LNCAP (cell line): ENCODE measurements at regions not wholly inside any gene's neighbourhood (a gene's known extent, or its start where the extent isn't known, plus 50 kb on each side); places are given as distances from the start of the nearest gene placed in this dataset.

Experiments
- TF ChIP-seq, protein P1 (sequence below): fragments of 450-650 bp; IDR thresholded peaks from 2 replicates; pipeline ENCODE4 v1.5.1; 2017; ENCODE audit warnings: mild to moderate bottlenecking

DNA sequence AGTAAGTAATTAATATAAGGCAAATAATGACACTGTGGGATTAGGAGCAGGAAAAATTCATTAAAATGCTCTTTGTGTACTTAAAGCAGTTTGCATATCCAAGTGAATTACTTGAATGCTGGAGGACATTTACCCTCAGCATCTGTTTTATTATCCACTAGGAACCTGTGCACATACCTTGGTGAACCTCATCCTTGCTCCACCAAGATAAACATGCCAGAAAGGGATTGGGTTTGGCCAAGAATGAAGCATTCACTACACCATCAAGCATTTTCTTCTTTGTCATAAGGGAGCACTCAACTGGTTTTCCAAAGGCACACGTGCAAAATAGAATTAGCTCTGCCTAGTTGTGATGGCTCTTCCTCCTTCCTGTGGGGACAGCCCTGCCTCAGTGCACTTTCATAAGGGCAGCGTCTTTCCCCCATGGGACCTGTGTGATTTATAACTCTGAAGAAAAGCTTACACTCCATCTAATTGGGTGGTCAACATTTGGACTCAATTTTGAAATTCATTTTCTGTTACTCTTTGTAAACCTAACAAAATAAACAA, 291.7 kb downstream of the USP46 start:
- TF ChIP-seq, protein P1, sequence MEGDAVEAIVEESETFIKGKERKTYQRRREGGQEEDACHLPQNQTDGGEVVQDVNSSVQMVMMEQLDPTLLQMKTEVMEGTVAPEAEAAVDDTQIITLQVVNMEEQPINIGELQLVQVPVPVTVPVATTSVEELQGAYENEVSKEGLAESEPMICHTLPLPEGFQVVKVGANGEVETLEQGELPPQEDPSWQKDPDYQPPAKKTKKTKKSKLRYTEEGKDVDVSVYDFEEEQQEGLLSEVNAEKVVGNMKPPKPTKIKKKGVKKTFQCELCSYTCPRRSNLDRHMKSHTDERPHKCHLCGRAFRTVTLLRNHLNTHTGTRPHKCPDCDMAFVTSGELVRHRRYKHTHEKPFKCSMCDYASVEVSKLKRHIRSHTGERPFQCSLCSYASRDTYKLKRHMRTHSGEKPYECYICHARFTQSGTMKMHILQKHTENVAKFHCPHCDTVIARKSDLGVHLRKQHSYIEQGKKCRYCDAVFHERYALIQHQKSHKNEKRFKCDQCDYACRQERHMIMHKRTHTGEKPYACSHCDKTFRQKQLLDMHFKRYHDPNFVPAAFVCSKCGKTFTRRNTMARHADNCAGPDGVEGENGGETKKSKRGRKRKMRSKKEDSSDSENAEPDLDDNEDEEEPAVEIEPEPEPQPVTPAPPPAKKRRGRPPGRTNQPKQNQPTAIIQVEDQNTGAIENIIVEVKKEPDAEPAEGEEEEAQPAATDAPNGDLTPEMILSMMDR = no peak

DNA sequence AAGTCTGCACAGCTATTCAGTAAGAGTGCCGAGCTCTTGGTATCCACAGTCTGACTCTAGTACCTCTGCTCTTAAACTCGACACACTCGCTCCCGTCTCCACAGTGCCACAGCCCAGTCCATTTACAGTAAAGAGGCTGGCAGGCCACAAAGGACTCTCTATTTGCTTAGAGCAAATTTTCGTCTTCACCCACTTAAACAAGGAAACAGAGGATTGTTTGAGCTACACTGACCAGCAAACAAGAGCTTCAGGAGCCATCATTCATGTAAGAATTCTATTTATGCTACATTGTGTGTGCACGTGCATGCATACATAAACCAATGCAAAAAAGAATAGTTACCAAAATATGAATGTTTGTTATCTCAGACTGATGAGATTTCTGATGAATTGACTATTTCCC, 290.2 kb downstream of the USP46 start:
- TF ChIP-seq, protein P1 = no peak

DNA sequence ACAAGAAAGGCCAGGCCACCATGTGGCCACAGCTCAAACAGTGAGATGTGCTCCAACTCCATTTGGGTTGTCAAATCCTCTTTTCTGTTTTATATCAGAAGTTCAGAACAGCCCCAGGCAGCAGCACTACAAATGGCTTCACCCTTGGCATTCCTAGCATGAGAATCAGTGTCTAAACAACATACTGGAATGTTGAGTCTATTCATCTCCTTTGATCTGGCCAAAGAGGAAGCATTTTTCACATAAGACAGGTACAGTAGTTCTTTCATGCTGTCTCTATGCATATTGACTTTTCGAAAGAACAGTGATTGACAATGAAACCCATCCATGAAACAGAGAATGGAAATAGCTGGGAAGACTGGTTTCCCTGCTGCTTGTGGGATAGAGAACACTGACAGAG, 289.5 kb downstream of the USP46 start:
- TF ChIP-seq, protein P1 = no peak

DNA sequence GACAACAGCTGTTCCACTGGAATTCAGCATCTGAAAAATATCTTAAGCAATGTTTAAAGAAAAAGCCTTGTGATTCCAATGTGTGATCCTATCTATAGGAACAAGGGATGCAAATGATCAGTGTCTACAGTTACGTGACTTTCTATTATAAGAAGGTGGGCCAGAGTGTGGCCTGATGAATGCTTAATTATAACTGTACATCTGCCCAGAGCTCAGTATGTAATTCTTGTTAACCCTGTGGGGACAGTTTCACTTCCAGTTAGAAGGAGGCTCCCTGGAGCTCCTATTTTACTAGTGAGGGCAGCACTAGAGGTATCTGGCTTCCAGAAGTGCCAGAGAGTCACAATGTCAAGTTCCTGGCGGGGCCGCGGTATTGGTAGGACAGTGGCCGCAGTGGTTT, 288.5 kb downstream of the USP46 start:
- TF ChIP-seq, protein P1 = no peak

DNA sequence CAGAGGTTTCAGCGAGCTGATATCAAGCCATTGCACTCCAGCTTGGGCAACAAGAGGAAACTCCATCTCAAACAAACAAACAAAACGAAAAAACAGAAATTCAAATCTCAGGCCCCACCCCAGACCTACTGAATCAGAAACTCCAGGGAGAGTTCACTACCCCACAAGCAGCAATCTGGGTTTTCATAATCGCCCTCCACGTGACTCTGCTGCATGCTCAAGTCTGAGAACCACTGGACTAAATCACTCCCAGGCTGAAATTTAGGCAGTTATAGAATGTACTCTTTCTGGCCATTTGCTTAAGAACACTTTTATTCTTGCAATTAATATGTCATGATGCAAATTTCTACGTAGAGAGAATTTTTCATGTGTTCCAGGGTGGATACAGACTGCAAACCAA, 287.3 kb downstream of the USP46 start:
- TF ChIP-seq, protein P1 = no peak

DNA sequence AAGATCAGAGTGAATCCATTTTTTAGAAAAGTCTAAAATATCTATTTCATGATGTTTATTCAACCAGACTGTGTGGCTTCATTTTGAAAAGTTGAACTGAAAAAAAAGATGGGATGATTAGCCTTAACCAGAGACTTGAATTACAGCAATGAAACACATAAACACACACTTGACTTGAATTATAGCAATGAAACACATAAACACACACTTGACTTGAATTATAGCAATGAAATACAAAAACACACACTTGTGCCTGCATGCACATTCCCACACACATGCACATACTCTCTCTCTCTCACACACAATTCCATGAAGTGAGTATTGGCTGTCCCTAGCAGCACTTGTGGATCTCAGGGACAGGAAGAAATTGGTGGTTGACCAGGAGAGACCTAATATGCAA, 286.8 kb downstream of the USP46 start:
- TF ChIP-seq, protein P1 = no peak

DNA sequence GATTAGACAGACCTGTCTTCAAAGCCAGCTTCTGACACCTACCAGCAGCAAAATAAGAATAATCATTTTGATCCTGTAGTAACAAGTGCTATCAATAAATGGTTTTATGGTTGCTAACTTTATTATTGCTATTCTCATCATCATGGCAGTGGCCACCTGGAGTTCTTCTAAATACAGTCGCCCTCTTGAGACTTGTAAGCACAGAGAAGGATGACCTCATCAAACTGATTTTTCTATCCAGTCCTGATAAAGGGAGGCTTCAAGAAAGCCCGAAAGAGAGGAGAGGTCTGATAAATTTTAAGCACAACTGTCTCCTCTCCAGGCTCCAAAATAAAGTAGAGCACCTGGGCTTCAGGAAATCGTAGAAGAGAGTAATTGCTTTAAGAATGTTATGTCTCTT, 286.4 kb downstream of the USP46 start:
- TF ChIP-seq, protein P1 = no peak

DNA sequence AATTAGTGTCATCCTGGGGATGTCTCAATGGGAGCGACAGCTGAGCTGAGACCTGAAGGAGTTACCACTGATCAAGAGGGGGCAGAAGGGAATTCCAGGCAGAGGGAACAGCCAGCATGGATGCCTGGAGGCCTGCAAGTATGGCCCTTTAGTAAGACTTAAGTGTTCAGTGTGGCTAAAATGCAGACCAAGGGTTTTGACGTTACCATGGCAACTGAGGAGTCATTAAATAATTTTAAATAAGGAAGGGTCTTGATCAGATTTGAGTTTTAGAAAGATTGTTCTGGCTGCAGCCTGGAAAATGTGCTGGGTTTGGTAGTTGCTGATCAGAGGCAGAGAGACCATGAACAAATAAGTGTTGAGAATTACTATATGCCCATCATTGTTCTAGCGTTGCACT, 285.5 kb downstream of the USP46 start:
- TF ChIP-seq, protein P1 = no peak
